GM04504 (cell line): ENCODE measurements at regions not wholly inside any gene's neighbourhood (a gene's known extent, or its start where the extent isn't known, plus 50 kb on each side); places are given as distances from the start of the nearest gene placed in this dataset.

Source experiments
- DNase-seq: peaks from one replicate; pipeline ENCODE4 v3.0.0-alpha.2; 2012; ENCODE audit warnings: low read depth

DNA sequence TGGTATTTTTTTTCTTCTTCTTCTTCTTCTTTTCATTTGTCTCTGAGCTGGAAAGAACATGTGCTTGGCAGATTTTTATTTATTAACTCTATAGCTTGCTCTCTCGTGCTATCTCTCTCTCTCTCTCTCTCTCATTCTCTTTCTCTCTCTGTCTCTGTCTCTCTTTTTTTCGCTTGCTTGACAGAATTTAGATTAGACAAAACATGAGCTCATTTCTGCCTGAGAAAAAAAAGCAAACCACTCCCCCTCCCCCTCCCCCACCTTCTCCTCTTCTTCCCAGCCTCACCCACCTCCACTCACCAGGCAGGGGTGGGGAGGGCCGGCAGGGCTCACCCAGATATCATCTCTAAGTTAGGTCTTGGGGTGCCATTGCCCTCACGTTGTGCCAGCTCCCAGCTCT, 81.5 kb downstream of the PJA1 start:
- DNase-seq, result no peak

DNA sequence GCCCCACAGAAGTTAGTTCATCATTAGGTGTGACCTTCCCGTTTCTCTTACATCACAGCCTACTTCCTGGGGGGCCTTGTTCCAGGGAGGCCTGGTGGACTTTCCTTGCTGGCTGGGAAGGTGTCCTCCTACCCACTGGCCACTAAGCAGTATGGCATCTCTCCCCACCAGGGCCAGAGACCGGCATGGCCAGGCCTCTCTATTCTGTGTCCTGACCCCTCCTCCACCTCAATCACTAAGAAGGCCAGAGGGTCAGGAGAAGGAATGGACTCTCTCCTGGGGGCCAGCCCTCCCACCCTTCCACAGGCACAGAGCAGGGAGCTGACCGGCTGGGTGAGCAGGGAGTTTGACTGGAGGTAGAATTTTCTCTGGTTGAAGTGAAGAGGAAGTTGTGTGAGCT, 81.9 kb downstream of the PJA1 start:
- DNase-seq, result no peak

DNA sequence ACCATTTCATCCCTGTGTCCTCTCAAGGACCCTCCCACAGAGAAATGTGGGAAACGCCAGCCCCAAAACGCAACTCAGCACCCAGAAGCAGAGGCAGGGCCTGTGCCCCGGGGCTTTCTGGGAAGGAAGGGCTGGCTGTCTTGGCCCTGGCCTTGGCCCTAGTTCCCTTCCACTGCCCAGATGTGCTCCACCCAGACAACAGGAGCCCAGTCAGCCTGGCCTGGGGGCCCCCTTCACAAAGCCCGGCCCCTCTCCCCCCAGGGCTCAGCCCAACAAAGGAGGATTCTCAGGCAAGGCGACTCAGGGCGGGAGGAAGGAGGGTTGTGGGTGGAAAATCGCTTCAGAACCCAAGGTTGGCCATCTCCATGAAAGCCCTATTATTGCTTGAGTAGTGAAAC, 82.5 kb downstream of the PJA1 start:
- no peak for DNase-seq

DNA sequence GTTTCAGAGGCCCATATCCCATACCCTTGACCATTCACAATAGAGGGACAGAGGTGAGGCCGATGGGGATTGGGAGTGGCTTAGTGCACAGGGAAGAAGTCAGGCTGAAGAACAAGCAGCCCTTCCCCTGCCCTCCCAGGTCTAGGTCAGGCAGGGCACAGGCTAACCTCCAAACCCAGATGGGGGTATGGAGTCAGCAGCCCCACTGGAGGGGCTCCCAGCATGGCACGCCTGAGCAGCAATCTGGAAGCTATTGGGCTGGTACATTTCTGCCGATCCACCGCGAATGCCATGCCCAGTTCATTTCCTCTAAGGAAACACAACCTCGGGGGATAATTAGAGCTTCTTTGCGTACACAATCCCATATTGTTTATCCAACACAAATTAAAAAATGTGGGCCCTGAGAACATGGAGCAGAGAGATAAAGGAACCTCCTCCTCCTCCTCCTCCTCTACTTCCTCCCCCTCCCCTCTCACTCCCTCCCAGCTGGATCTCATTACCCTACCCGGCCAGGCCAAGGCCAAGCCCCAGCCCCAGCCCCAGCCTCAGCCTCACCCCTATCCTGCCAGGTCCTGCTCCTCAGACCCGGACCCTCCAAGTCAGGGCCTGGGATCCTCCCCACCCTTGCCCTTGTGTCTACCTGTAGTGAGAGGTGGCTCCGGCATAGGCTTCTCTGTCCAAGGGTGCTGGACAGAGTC, 83.0 kb downstream of the PJA1 start:
- no peak for DNase-seq

DNA sequence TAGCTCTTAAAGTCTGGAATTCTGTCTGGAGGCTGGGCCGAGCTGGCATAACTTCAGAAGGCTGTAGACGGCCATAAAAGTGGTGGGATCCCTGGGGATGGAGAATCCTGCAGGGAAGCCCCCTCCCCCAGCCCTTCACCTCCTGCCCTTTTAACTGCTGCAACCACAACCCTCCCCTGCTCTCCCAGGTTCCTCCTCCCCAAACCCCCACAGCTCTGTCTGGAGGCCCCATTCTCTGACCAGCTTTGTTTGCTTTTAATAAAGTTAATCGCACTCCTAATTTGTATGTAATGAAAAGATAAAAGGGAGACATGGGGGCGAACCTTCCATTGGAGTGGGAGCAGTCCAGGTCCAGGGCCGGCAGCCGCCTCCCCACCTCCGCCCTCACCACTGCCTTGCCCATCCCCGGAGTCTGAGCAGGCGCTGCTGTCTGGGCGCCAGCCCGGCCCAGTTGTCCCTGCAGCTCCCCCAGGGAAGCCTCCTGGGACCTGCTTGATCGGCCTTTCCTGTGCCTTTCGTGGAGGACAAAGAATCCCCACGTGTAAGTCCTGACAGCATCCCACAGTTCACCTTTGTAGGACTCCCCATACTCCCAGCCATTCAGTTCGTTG, 84.3 kb downstream of the PJA1 start:
- DNase-seq, result no peak

DNA sequence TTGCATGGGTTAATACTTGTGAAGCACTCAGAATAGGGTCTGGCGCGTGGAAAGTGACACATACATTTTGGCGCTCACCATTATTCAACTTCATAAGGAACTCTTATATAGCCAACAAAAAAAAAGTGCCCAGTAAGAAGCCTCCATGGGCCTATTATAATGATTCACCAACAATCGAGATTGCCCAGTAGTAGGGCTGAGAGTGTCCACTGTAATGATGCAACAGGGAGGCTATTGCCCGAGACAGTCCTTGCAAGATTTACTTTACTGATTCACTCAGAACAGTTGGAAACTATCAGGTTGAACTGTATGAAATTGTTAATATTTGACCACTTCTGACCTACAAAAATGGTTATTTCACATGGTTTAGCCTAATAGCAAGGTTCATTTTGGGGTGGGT, 86.0 kb downstream of the PJA1 start:
- DNase-seq, result no peak

DNA sequence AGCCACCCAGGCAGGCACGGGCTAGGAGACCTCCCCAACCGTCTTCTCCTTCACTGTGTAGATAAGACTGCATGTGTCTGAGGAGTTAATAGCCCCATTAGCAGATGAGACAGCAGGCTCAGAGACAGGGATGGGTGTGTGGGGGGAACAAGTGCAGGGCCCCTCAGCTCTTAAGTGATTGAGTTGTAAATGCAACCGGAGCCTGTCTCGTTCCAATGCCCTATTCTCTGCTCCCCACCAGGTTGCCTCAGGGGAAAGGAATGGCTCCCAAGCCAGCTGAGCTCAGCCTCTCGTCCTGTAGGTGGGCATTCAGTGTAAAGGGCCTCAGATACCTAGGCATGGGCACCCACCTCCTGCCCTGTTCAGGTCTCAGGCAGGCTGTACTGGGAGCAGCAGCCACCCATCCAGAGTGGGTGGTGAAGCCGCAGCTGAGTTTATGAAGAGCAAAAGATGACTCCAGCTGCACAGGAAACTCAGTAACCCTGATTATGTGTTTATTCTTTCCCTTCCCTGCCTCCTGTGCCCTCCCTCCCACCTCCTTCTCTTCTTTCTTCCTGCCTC, 87.3 kb downstream of the PJA1 start:
- no peak for DNase-seq

DNA sequence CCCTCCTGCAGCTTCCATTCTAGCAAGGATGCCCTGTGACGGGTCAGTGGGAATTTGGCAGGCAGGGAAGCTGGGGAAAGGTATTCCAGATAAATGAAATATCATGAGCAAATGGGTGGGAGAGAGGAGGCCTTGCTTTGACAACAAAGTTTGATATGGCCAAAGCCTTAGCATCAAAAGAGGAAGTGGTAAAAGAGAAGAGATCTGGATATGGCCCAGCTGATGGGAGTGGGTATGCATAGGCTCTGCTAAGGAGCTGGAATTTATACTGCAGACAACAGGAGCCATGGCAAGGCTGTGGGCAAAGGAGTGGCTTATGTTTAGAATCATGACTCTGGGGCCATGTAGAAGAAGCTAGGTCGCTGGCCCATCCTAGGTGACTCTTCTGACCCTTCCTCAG, 89.2 kb downstream of the PJA1 start:
- no peak for DNase-seq

DNA sequence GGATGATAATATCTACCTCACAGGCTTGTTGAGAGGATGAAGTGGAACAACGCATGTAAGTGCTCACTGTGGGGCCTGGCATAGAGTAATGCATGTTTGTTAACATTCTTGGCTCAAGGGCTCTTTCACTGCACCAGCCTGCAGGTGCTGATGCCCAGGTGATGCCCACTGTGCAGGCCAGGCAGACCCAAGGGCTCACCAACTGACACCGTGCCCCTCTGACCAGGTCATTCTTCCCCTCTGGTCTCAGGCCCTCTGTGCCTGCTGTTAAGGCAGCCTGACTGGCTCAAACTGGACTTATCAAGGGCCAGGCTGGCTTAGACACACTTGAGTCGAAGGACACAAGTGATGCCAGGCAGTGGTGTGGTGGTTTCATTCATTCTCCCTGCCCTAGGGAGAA, 90.5 kb downstream of the PJA1 start:
- no peak for DNase-seq

DNA sequence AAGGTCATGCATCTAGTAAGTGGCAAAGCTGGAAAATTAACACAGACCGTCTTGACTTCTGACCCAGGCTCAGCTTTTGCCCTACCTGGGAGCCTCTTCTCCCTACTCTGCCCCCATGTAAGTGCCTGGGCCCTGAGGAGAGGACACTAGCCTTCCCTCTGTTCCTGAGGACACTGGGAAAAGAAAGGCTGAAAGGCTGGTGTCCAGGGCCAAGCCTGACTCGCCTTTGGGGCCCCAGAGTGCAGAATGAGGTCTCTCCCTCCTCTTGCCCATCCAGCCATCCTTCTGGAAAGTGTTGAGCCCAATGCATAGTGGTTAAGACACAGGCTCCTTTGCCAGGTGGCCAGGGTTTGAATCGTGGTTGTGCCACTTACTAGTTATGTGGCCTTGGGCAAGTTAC, 91.5 kb downstream of the PJA1 start:
- no peak for DNase-seq

DNA sequence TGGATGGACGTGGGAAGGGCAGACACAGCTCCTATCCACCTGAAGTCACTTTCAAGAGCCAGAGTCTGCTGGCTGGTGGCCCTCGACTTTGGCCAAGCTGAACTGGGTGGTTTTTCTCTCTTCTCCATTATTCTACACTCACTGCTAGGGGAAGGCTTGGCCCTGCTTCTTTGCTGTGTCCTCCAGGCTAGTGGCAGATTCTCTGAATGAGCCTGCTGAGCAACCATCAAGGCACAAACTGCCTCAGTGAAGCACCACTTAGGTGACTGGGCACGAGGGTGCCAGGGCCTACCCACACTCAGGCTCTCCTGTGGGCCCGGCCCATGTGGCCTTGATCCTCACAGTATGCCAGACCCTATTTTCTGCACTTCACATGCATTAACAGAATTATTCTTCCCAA, 92.0 kb downstream of the PJA1 start:
- no peak for DNase-seq

DNA sequence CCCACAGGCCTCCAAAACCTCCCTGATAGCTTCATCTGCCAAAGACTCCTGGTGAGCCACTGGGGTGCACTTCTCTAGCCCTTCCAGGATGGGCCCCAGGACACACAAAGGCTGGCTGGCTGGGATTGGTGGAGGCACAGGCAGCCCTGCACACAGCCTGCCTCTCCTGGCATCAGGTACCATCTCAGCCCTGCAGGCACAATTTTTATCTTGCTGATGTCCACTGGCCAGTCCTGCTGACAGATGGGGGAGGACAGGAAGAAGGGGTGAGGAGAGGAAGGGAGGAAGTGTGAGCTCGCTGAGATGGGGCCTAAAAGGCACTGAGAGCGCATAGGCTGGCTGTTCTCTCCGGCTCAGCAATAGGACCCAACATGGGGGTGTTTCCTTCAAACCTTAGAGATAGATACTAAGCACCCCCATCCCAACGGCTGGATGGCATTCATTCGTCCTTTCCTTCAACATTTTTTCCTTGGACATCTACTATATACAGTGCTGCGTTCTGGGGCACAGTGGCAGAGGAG, 92.7 kb downstream of the PJA1 start:
- DNase-seq, result no peak

DNA sequence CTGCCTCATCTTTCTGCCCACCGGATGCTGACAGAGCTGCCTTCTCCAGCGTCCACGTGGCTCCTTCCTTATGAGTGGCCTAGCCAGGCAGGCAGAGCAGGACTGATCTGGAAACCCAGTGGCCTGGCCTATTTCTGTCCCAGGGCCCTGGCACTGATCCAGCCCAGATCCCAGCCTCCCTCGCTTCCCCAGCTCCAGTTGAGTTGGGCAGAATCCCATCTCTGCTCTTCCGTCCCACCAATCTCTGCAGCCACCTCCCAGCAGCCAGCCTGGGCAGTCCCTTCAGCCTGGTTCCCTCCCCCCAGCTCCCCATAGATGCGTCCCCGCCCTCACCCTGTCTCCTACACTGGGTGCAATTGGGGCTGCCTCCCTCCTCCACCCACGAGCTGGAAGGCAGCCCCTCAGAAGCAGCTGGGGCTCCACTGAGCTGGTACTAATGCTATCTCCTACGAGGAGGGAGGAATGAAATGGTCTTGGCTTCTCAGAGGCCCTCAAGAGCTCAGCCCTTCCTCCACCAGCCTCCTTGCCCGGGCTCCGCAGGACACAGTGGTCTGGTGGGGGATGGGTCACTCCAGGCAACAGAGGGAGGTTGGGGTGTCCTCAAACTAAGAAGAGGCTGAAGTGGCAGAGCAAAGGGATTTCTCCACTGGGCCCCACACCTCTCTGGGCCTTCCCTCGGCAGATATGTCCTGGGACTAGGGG, 94.2 kb downstream of the PJA1 start:
- no peak for DNase-seq

DNA sequence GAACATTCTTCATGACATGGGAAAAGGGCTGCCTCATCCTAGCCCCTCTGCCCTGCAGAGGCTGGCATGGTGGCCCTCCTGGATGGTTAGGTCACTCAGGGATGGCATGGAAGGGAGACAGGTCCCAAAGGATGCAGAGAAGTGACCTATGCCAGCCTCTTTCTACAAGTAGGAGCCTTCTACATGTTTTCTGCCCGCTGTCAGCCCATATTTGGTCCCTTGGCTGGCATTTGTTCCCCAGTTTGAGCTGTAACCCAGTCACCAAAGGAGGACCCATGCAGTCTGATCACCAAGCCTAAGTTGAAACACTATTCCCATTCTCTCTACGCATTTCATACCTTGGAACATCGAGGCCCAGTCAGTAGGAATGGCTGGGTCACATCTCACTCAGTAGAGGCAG, 95.4 kb downstream of the PJA1 start:
- DNase-seq, result no peak

DNA sequence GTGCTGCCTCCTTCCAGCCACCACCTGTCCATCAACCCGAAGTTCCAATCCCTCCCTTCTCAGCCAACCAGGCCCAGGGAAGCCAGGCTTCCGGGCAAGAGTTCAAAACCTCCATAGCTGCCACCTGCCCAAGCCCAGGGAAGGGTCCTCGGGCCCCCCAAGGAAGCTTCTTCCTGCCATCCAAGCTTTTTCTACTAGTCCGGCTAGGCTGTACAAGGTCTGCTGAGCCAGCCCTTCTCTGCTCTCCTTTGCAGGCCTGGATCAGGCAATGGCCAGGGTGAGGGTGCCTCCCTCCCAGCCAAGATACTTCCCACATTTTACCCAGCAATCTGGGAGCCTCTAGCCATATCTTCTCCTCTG, 96.2 kb downstream of the PJA1 start:
- no peak for DNase-seq

DNA sequence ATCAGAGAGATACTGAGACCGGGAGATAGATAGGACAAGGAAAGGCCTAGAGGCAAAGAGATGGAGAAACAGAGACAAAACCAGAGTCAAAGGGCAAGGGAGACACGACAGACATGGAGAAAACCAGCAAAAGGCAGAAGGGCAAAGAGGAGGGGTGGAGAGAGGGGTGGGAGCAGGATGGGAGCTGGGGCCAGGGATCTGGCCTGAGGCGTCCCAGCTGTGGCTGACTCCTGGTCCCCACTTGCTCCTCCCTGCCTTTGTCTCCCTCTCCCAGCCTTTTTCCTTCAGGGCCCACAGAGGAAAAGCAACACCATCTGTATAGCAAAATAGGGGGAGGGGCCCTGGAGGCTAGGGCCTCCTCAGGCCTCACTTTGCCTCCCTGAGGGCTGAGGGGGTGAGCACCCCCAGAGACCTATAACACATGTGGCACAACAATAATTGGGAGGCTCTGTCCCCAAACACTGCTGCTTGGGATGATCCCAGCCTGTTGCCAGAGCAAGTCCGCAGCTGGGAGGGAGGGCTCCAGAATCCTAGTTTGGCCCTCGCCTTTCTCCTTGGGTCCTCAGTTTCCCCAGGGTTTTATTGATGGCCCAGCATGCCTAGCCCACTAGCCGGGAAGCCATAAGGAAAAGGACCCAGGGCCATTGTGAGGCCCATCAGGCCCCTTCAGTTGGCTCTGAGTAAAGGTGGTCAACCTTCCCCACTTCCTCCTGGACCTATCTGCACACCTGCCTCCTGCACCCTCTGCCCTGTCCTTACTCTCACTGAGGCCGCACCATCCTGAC, 96.8 kb downstream of the PJA1 start:
- DNase-seq, result no peak

DNA sequence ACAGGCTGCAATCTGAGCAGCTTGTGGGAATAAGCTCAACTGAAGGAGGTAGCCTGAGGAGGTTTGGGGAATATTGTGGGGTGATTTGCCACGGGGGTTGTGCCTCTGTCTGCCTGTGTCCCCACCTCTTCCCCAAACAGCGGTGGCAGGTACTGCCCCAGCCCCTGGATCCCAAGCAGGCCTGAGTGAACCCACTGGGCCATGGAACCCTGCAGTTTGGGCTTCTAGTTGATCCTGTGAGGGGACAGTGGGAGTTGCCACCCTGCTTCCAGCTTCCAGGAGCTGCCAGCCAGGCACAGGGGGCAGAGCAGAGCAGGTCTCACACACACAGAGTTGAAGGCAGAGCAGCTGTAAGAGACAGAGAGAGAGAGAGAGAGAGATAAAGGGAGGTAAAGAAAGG, 97.4 kb downstream of the PJA1 start:
- DNase-seq, result no peak

DNA sequence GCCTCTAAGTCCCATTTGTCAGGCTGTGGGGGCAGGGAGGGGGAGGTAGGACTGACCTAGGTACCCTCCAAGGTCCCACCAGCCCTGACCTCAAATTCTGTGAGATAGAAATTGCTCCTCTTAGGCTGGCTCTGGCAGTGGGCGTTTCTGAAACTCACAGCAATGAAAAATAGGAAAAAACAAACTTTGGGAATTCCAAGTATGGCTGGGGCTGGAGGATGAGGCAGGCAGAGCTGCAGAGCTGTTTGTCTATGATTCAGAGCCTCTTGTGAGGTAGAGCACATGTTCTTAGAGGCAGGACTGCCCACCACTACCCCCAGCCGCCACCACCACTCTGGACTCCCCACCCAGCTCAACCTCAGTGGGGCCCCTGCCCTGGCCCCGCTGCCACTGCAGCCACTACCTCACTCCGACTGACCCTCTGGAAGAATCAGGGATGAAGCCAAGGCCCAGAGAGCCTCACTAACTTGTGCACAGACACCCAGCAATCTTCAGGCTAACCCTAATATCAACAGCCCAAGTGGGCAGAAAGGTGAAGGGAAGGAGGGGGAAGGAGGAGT, 98.2 kb downstream of the PJA1 start:
- DNase-seq, result no peak

DNA sequence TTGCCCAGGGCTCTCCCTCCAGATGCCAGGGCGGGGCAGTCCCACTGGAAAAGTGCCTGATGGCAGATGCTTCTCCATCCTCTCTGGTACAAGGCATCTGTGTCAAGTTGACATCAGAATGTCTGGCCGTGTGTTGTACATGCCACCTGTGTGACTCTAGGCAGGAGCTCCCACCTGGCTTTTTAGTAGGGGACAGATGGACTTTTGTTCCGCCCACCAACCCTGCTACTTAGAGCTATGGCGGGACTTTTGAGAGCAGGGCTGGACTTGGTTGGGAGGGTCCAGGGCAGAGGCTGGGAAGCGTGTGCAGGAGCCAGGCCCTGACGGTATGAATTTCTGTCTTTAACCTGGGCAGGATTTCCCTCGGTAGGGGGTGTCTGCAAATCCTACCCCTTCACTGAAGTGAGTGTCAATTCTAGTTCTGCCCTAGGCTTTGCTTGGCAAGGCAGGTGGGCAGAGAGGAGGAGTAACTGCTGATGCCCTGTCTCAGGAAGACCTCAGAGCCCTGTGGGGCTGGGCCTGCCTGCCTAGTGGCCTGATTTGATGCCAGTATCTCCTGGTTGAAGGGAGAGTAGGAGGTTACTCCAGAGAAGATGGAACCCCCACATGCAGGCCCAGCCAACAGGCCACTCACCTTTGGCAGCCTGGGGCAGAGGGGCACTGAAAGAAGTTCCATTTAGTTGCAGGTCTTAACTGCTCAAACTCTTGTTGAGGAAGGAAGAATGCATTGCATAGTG, 99.1 kb downstream of the PJA1 start:
- no peak for DNase-seq

DNA sequence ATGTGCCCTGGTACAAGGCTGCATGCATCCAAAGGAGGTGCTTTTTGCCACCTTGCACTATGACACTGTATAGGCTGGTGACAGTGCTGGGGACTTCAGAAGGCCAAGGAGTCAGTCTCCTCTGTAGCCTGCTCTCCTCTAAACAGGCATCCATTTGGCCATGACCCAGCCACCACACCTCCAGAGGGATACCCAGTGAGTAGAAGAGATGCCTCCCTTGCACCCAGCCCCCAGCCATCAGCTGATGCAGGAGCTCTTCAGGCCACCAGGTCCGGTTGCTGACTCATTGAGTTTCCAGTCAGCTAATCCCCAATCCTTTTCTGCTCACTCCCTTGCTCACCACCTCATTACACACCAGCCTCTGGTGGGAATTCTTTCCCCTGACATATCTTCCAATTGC, 99.8 kb downstream of the PJA1 start:
- no peak for DNase-seq

DNA sequence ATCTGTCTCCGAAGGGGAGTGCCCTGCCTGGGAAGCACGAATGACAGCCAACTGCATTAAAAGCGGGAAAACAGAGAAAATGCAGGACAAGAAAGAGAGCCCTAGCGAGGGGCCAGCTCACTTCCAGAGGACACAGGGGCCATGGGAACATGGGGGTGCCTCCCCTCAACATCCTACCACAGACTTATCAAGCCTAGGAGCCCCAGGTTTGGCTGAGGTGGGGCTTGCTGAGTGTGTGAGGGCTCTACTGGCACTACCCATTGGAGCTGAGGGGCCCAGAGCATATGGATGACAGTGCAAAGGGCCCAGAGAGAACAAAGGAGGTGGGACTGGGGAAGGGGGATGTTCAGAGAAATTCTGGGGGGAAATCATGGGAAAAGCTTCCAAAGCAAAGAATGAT, 101.8 kb downstream of the PJA1 start:
- no peak for DNase-seq
